ENCODE measurements at regions not wholly inside any gene's neighbourhood (a gene's known extent, or its start where the extent isn't known, plus 50 kb on each side); places are given as distances from the start of the nearest gene placed in this dataset.

DNA sequence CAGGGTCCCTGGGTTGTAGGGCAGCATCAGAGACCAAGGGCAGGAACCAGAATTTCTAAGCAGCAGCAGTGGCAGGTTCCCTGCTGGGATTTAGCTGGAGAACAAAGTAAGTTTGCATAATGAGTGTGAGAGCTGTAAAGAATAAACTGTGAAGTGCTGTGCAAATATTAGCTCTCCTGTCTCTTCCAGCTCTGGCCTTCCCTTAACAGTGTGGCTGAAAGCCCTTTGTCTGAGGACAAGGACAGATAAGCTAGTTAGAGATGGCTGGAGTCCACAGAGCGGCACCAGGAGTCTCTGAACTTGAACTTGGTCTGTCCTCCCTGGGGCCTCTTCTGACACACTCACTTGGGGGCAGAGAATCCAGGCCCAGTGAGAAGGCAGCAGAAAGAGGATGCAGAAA lies 98.2 kb upstream of the WSCD1 start:
- TF ChIP-seq, protein P1, sequence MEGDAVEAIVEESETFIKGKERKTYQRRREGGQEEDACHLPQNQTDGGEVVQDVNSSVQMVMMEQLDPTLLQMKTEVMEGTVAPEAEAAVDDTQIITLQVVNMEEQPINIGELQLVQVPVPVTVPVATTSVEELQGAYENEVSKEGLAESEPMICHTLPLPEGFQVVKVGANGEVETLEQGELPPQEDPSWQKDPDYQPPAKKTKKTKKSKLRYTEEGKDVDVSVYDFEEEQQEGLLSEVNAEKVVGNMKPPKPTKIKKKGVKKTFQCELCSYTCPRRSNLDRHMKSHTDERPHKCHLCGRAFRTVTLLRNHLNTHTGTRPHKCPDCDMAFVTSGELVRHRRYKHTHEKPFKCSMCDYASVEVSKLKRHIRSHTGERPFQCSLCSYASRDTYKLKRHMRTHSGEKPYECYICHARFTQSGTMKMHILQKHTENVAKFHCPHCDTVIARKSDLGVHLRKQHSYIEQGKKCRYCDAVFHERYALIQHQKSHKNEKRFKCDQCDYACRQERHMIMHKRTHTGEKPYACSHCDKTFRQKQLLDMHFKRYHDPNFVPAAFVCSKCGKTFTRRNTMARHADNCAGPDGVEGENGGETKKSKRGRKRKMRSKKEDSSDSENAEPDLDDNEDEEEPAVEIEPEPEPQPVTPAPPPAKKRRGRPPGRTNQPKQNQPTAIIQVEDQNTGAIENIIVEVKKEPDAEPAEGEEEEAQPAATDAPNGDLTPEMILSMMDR (IDR thresholded peaks at IDR 0.05; ENCODE audit: low read depth, low read length, missing input control): no peak
- TF ChIP-seq TAF1 (conservative IDR thresholded peaks at IDR 0.05) (no peak), JUND (IDR thresholded peaks at IDR 0.05) (no peak), MAX (IDR thresholded peaks at IDR 0.05) (no peak), REST (IDR thresholded peaks at IDR 0.05) (no peak), GABPA (IDR thresholded peaks at IDR 0.05 in 1 of 2, conservative IDR thresholded peaks at IDR 0.05 in 1 of 2) (no peak), RAD21 (IDR thresholded peaks at IDR 0.05) (no peak), EGR1 (IDR thresholded peaks at IDR 0.05; ENCODE audit: low read depth in 2 of 2) (no peak), HNF4G (IDR thresholded peaks at IDR 0.05) (no peak)
- TF ChIP-seq, protein P2, sequence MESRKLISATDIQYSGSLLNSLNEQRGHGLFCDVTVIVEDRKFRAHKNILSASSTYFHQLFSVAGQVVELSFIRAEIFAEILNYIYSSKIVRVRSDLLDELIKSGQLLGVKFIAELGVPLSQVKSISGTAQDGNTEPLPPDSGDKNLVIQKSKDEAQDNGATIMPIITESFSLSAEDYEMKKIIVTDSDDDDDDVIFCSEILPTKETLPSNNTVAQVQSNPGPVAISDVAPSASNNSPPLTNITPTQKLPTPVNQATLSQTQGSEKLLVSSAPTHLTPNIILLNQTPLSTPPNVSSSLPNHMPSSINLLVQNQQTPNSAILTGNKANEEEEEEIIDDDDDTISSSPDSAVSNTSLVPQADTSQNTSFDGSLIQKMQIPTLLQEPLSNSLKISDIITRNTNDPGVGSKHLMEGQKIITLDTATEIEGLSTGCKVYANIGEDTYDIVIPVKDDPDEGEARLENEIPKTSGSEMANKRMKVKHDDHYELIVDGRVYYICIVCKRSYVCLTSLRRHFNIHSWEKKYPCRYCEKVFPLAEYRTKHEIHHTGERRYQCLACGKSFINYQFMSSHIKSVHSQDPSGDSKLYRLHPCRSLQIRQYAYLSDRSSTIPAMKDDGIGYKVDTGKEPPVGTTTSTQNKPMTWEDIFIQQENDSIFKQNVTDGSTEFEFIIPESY (IDR thresholded peaks at IDR 0.05): no peak
